Osteocyte (in vitro differentiated cells): ENCODE measurements at regions not wholly inside any gene's neighbourhood (a gene's known extent, or its start where the extent isn't known, plus 50 kb on each side); places are given as distances from the start of the nearest gene placed in this dataset.

Experiments
- DNase-seq: peaks from one replicate; pipeline ENCODE4 v3.0.0; 2021; ENCODE audit warnings: mixed read lengths; ENCODE audit not compliant: unreplicated experiment; ENCODE audit errors: extremely low spot score
- H3K27ac Mint-ChIP-seq: one replicate; pipeline ENCODE4 v1.8.0; 2021; ENCODE audit warnings: mild to moderate bottlenecking, mixed read lengths; ENCODE audit not compliant: unreplicated experiment
- H3K27me3 Mint-ChIP-seq: one replicate; pipeline ENCODE4 v1.8.0; 2021; ENCODE audit warnings: mixed read lengths; ENCODE audit not compliant: unreplicated experiment
- H3K36me3 Mint-ChIP-seq: one replicate; pipeline ENCODE4 v1.8.0; 2021; ENCODE audit warnings: mixed read lengths; ENCODE audit not compliant: unreplicated experiment
- H3K4me1 Mint-ChIP-seq: one replicate; pipeline ENCODE4 v1.8.0; 2021; ENCODE audit warnings: mixed read lengths; ENCODE audit not compliant: unreplicated experiment
- H3K4me3 Mint-ChIP-seq: one replicate; pipeline ENCODE4 v1.8.0; 2021; ENCODE audit warnings: mild to moderate bottlenecking, moderate library complexity, mixed read lengths; ENCODE audit not compliant: unreplicated experiment
- H3K9me3 Mint-ChIP-seq: one replicate; pipeline ENCODE4 v1.8.0; 2021; ENCODE audit warnings: mixed read lengths; ENCODE audit not compliant: unreplicated experiment
- CTCF ChIP-seq: fragments of 200-600 bp; sonication (generic); IDR thresholded peaks from 2 replicates; pipeline ENCODE4 v1.5.0; 2021; ENCODE audit warnings: antibody characterized with exemption, mild to moderate bottlenecking, moderate library complexity

- no peak for DNase-seq
Observed at GRCh38 chr17:79292501-79292900, 217.9 kb downstream of the ENGASE start.

GRCh38 chr17:79291391-79291790 is 216.8 kb downstream of the ENGASE start:
- no peak for TF ChIP-seq CTCF
- Mint-ChIP-seq H3K36me3 (no peaks in the 10 kb centered on the region), H3K27ac (no peak overlapping the region), H3K4me1 (no peaks in the 10 kb centered on the region), H3K4me3 (no peak overlapping the region), H3K9me3 (no peaks in the 10 kb centered on the region), H3K27me3 (peaks cover 9% of the 10 kb centered on the region)
- no peak for DNase-seq

More at GRCh38 chr17:79292501-79292900, 217.9 kb downstream of the ENGASE start:
- Mint-ChIP-seq H3K4me3 (no peak overlapping the region), H3K27ac (no peak overlapping the region), H3K9me3 (no peaks in the 10 kb centered on the region), H3K36me3 (no peaks in the 10 kb centered on the region), H3K4me1 (no peaks in the 10 kb centered on the region), H3K27me3 (peaks cover 9% of the 10 kb centered on the region)
- TF ChIP-seq CTCF: no peak

- DNase-seq: no peak
Observed at GRCh38 chr17:79290726-79291125, 216.1 kb downstream of the ENGASE start.

GRCh38 chr17:79288950-79289349 is 214.3 kb downstream of the ENGASE start:
- no peak overlapping the region for H3K27ac Mint-ChIP-seq

More at GRCh38 chr17:79290726-79291125, 216.1 kb downstream of the ENGASE start:
- Mint-ChIP-seq H3K9me3 (no peaks in the 10 kb centered on the region), H3K27me3 (peaks cover 9% of the 10 kb centered on the region), H3K4me1 (no peaks in the 10 kb centered on the region), H3K36me3 (no peaks in the 10 kb centered on the region), H3K27ac (no peak overlapping the region), H3K4me3 (no peak overlapping the region)
- no peak for TF ChIP-seq CTCF

GRCh38 chr17:79286440-79286839 is 211.8 kb downstream of the ENGASE start:
- peaks cover 8% of the 10 kb centered on the region for H3K27me3 Mint-ChIP-seq
- H3K27ac Mint-ChIP-seq: no peak overlapping the region
- no peak for TF ChIP-seq CTCF
- H3K36me3 Mint-ChIP-seq: no peaks in the 10 kb centered on the region
- no peak for DNase-seq
- no peaks in the 10 kb centered on the region for H3K9me3 Mint-ChIP-seq
- H3K4me1 Mint-ChIP-seq: no peaks in the 10 kb centered on the region
- H3K4me3 Mint-ChIP-seq: no peak overlapping the region

More at GRCh38 chr17:79288950-79289349, 214.3 kb downstream of the ENGASE start:
- H3K4me1 Mint-ChIP-seq: no peaks in the 10 kb centered on the region
- peaks cover 9% of the 10 kb centered on the region for H3K27me3 Mint-ChIP-seq
- DNase-seq: no peak
- no peaks in the 10 kb centered on the region for H3K36me3 Mint-ChIP-seq
- no peaks in the 10 kb centered on the region for H3K9me3 Mint-ChIP-seq
- no peak overlapping the region for H3K4me3 Mint-ChIP-seq
- TF ChIP-seq CTCF: no peak
